ENCODE measurements at regions not wholly inside any gene's neighbourhood (a gene's known extent, or its start where the extent isn't known, plus 50 kb on each side); places are given as distances from the start of the nearest gene placed in this dataset.

DNA sequence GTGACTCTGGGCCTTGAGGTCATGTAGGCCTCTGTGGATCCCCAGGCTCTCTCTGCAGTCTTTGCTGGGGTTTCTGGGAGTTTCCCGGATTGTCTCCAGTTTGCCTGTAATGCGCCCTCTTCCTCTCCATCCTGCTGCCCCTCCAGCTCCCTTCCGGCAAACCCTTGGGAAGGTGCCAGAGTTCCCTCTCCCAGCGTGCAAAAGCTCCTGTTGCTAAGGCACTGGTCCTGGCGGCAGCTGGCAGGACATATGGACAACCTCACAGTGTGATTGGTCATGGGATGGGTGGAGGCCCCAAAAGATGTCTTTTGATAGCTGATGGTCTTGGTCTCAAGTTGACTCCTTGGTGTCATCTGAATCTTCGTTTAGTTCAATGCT lies 320.1 kb downstream of the CYP26B1 start:
- TF ChIP-seq, protein P1, sequence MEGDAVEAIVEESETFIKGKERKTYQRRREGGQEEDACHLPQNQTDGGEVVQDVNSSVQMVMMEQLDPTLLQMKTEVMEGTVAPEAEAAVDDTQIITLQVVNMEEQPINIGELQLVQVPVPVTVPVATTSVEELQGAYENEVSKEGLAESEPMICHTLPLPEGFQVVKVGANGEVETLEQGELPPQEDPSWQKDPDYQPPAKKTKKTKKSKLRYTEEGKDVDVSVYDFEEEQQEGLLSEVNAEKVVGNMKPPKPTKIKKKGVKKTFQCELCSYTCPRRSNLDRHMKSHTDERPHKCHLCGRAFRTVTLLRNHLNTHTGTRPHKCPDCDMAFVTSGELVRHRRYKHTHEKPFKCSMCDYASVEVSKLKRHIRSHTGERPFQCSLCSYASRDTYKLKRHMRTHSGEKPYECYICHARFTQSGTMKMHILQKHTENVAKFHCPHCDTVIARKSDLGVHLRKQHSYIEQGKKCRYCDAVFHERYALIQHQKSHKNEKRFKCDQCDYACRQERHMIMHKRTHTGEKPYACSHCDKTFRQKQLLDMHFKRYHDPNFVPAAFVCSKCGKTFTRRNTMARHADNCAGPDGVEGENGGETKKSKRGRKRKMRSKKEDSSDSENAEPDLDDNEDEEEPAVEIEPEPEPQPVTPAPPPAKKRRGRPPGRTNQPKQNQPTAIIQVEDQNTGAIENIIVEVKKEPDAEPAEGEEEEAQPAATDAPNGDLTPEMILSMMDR (IDR thresholded peaks at IDR 0.05), result no peak
- no peak for TF ChIP-seq POLR2AphosphoS5 (IDR thresholded peaks at IDR 0.05)
- no peak for TF ChIP-seq POLR2A (IDR thresholded peaks at IDR 0.05)

Data from prostate gland (tissue), 2 donors.